EH (cell line): ENCODE measurements at regions not wholly inside any gene's neighbourhood (a gene's known extent, or its start where the extent isn't known, plus 50 kb on each side); places are given as distances from the start of the nearest gene placed in this dataset.
A peak's percentile ranks its signal among the peaks of the same experiment; 100 is the strongest.

Experiments
- DNase-seq: peaks from one replicate; pipeline ENCODE4 v3.0.0-alpha.2; 2015; ENCODE audit warnings: low read depth

DNA sequence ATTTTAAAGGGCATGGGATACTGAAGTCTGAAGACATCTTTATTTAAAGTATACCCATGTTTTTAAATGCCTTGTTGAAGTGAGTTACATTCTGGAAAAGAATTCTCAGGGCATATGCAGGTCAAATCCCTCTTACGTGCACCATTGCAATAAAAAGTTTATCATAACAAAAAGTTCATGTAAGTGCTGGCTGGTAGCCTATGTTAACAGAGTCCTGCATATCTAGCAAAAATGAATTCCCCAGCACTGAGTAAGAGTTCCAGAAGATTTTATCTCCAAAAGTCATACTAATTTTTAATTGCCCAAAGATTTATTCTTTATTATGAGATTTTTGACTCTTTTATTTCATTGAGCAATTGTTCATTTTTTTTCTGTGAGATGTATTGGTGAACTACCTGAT lies 104.7 kb upstream of the ROBO1 start:
- peak; percentile 51 for DNase-seq

- DNase-seq: peak; percentile 0
Measured at GRCh38 chr3:79871656-79872055, 103.9 kb upstream of the ROBO1 start.

GRCh38 chr3:79870313-79870620 lies 102.5 kb upstream of the ROBO1 start:
- DNase-seq: no peak

GRCh38 chr3:79869461-79870312 lies 101.9 kb upstream of the ROBO1 start:
- DNase-seq: peak; percentile 1

- DNase-seq: no peak
Measured at GRCh38 chr3:79866162-79866561, 98.4 kb upstream of the ROBO1 start.

GRCh38 chr3:79864077-79864476 lies 96.3 kb upstream of the ROBO1 start:
- DNase-seq: no peak

DNA sequence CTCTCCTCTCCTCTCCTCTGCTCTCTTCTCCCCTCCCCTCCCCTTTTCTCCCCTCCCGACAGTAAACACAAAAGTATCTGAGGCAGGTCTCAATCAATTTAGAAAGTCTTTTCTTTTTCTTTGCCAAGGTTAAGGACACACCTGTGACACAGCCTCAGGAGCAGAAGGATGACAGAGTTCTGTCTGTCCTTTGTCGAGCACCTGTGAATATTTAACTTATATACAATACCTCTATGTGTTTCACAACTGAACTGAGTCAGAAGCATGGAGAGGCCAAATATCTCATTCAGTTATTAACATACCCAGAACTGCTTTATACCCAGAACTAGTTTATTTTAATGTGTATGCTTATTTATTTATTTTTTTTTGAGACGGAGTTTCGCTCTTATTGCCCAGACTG lies 81.1 kb upstream of the ROBO1 start:
- no peak for DNase-seq

DNA sequence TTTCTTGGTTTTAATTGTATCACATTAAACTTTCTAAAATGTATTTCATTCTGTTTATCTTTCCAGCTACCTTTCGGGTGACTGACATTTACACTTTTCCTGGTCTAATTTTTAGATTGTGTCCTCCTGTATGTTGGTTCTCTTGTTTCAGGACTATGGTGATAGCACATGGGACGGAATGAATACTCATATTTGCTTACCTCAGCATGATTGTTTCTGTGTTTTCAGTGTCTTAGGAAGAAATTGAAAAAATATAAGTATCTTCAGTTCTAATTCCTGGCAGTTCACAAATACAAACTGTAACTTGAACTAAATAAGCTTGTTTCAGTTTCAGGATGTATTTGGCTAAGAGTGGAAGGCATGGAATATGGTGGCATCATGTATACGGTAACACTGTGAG lies 80.1 kb upstream of the ROBO1 start:
- no peak for DNase-seq

- no peak for DNase-seq
Measured at GRCh38 chr3:79846148-79846933, 78.5 kb upstream of the ROBO1 start.

DNA sequence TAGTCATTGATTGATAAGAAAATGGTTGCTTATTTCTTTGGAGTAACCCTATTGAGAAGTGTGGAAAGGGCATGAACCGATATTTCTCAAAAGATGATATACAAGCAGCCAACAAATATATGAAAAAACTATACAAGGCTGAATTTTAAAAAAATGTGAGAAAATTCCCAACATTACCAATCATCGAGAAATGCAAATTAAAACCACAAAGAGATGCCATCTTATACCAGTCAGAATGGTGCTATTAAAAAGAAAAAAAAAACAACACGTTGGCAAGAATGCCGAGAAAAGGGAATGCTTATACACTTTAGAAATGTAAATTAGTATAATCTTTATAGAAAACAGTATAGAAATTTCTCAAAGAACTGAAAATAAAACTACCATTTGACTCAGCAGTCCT lies 77.7 kb upstream of the ROBO1 start:
- no peak for DNase-seq

DNA sequence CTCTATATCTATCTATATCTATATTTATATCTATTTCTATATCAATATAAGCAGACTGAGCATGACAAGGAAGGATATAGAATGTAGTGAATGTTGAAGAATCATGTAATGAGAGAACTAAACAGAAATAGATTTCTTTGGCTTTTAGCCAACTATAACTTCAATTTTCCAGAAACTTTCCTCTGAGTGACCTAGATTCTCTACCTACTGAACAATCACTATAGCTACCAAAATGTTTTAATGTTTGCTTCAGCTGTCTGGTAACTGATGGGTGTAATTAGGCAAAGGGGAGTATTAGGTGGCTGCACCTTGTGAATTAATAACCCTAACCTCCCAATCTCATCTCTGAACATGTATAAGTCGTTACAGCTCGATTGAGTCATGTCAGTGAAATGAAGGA lies 76.4 kb upstream of the ROBO1 start:
- DNase-seq: no peak

DNA sequence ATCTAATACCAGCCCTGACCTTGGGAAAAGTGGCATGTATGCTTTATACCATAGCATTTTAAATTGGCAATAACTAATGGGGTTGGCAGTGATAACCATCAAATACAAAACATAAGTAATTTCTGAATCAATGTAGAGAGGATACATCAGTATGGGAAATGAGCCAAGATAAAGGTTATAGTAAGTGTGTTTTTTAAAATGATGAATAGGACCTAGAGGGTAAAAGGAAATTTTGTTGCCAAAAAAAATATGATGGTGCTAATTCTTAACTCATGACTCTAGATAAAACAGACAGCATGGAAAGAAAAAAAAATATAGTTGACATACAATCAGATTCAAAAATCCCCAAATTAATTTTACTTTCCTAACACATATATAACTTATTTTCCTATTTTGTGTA lies 75.4 kb upstream of the ROBO1 start:
- no peak for DNase-seq

DNA sequence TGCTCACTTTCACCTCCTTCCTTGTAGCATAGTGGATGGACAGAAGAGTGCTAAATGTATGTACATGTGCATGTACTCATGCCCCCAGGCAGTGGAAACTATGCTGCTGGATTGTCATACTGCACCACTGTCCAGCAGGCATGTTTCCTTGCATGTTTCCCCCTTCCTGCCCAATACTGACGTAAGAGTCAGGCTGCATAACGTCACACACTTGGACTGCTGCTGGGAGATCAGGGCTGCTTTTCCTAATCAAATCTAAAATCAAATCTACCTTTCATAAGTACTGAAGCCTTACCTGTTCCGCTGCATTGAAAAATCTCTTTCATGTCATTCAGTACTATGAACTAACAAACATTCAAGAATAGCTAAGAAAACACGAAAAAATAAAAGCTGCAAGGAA lies 67.9 kb upstream of the ROBO1 start:
- no peak for DNase-seq

DNA sequence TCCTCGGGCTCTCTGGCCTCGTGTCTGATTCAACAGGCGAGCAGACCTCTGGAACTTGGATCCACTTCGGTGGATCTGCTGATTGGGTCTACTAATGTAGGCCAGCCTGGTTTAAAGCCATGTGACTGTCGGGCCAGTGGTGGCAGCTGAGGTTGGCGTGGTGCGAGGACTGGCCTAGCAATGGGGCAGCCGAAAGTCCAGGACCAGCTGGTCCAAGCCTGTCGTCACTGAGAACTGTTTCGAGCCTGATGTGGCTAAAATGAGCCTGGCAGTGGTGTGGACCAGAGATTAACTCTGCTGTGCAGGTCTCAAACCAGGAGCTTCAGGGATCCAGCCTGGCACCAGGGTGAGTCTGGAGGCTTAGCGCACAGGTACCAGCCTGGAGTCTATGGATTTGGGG lies 56.4 kb upstream of the ROBO1 start:
- no peak for DNase-seq

DNA sequence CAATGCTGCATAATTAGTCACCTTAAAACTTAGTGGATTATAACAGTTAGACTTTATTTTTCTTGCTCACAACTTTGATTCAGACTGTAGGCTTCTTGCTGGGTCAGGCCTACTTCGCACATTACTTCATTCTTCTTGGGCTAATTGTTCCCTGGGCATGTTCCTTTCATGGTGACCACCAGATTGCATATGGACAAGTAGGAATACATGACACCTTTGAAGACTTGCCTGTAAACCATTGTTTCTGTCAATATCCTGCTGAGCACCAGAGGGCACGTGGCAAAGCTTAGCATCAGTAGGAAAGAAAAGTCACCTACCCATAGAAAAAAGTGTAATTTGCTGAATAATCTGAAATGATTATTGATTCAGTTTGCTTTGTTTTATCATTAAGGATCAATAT lies 54.3 kb upstream of the ROBO1 start:
- DNase-seq: no peak

- no peak for DNase-seq
Measured at GRCh38 chr3:79820089-79820488, 52.3 kb upstream of the ROBO1 start.

DNA sequence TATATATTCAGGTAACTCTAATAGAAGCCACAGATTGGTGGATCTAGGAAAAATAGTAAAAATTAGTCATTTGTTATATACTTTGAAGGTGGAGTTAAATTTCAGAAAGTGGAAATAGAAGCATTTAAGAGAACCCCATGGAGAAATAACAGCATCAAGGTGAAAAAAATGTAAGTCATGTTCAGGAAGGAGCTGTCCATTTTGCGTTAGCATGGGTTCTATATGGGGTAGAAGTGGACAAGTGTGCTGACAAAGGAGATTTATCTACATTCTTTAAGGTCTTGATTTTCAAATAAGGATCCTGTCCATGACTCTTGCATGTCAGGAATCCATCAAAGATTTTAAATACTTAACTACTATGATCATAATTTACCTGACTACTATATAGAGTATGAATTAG lies 50.2 kb upstream of the ROBO1 start:
- no peak for DNase-seq
